Parathyroid adenoma (tissue), 2 donors: ENCODE measurements at regions not wholly inside any gene's neighbourhood (a gene's known extent, or its start where the extent isn't known, plus 50 kb on each side); places are given as distances from the start of the nearest gene placed in this dataset.
"Not testable (repeated sequence)": the region's sequence is repeated elsewhere in the genome, so short reads cannot be mapped to it uniquely, and the experiment has no call there.

Source experiments
- H2AFZ ChIP-seq: fragments of 300-600 bp; sonication (generic); one replicate; pipeline ENCODE4 v1.7.0; 2017; ENCODE audit warnings: antibody characterized with exemption, mild to moderate bottlenecking
- H3K27ac ChIP-seq: fragments of 300-600 bp; sonication (generic); one replicate; pipeline ENCODE4 v1.7.0; 2017
- H3K27me3 ChIP-seq: fragments of 300-600 bp; sonication (generic); one replicate; pipeline ENCODE4 v1.7.0; 2017; ENCODE audit warnings: low read length; ENCODE audit not compliant: control insufficient read depth, insufficient read depth
- H3K36me3 ChIP-seq: fragments of 300-600 bp; sonication (generic); one replicate; pipeline ENCODE4 v1.7.0; 2017; ENCODE audit warnings: low read length; ENCODE audit not compliant: control insufficient read depth, insufficient read depth
- H3K4me1 ChIP-seq: fragments of 300-600 bp; sonication (generic); one replicate; pipeline ENCODE4 v1.7.0; 2017; ENCODE audit warnings: control low read depth
- H3K4me2 ChIP-seq: fragments of 300-600 bp; sonication (generic); one replicate; pipeline ENCODE4 v1.7.0; 2017; ENCODE audit warnings: low read length
- H3K4me3 ChIP-seq: fragments of 300-600 bp; sonication (generic); one replicate; pipeline ENCODE4 v1.7.0; 2017; ENCODE audit warnings: low read depth, low read length
- H3K79me2 ChIP-seq: fragments of 300-600 bp; sonication (generic); one replicate; pipeline ENCODE4 v1.7.0; 2017; ENCODE audit warnings: control low read depth
- H3K9ac ChIP-seq: fragments of 300-600 bp; sonication (generic); one replicate; pipeline ENCODE4 v1.7.0; 2017; ENCODE audit warnings: mild to moderate bottlenecking
- H3K9me3 ChIP-seq: fragments of 300-600 bp; sonication (generic); one replicate; pipeline ENCODE4 v1.7.0; 2017; ENCODE audit warnings: low read length; ENCODE audit not compliant: control insufficient read depth
- CTCF ChIP-seq: fragments of 300-600 bp; sonication (generic); IDR thresholded peaks from one replicate; pipeline ENCODE4 v1.7.0; 2017; ENCODE audit warnings: antibody characterized with exemption, mild to moderate bottlenecking
- donor health status: primary hyperparathyroidism.

GRCh38 chr4:148632476-148632875 lies 190.3 kb upstream of the NR3C2 start:
- H3K4me1 ChIP-seq = no peaks in the 10 kb centered on the region
- H3K4me2 ChIP-seq = no peak overlapping the region
- H3K79me2 ChIP-seq = no peaks in the 10 kb centered on the region
- H3K36me3 ChIP-seq = no peaks in the 10 kb centered on the region
- H3K27me3 ChIP-seq = no peaks in the 10 kb centered on the region
- no peak overlapping the region for H3K27ac ChIP-seq
- no peak overlapping the region for H2AFZ ChIP-seq
- no peak for TF ChIP-seq CTCF
- H3K9ac ChIP-seq = no peak overlapping the region
- H3K9me3 ChIP-seq = no peaks in the 10 kb centered on the region
- H3K4me3 ChIP-seq = no peak overlapping the region

GRCh38 chr4:148630051-148630450 lies 187.8 kb upstream of the NR3C2 start:
- Histone ChIP-seq H3K4me3 (no peak overlapping the region), H2AFZ (no peak overlapping the region), H3K36me3 (no peaks in the 10 kb centered on the region), H3K9ac (no peak overlapping the region), H3K9me3 (no peaks in the 10 kb centered on the region), H3K4me2 (no peak overlapping the region), H3K27me3 (no peaks in the 10 kb centered on the region), H3K4me1 (no peaks in the 10 kb centered on the region), H3K79me2 (no peaks in the 10 kb centered on the region), H3K27ac (no peak overlapping the region)
- TF ChIP-seq CTCF = no peak

- H3K4me3 ChIP-seq = no peak overlapping the region
- H3K4me2 ChIP-seq = no peak overlapping the region
- no peak overlapping the region for H3K27ac ChIP-seq
- H2AFZ ChIP-seq = no peak overlapping the region
- H3K27me3 ChIP-seq = no peaks in the 10 kb centered on the region
- no peak for TF ChIP-seq CTCF
- no peak overlapping the region for H3K9ac ChIP-seq
- H3K79me2 ChIP-seq = no peaks in the 10 kb centered on the region
- no peaks in the 10 kb centered on the region for H3K36me3 ChIP-seq
- H3K9me3 ChIP-seq = no peaks in the 10 kb centered on the region
- H3K4me1 ChIP-seq = no peaks in the 10 kb centered on the region
Observed at GRCh38 chr4:148618856-148619255, 176.6 kb upstream of the NR3C2 start.

- no peak for TF ChIP-seq CTCF
- Histone ChIP-seq H3K27me3 (no peaks in the 10 kb centered on the region), H3K9me3 (no peaks in the 10 kb centered on the region)
Observed at GRCh38 chr4:148608968-148609367, 166.8 kb upstream of the NR3C2 start.

GRCh38 chr4:148598418-148599207 lies 156.4 kb upstream of the NR3C2 start:
- H3K4me3 ChIP-seq, H3K4me1 ChIP-seq, H3K4me2 ChIP-seq, H3K27ac ChIP-seq, H3K79me2 ChIP-seq, H3K9ac ChIP-seq, H2AFZ ChIP-seq, H3K36me3 ChIP-seq, H3K9me3 ChIP-seq, H3K27me3 ChIP-seq: not testable (repeated sequence)

More at GRCh38 chr4:148608968-148609367, 166.8 kb upstream of the NR3C2 start:
- Histone ChIP-seq H3K9ac (no peak overlapping the region), H2AFZ (no peak overlapping the region), H3K4me3 (no peak overlapping the region), H3K4me1 (no peaks in the 10 kb centered on the region), H3K79me2 (no peaks in the 10 kb centered on the region), H3K4me2 (no peak overlapping the region), H3K27ac (no peak overlapping the region), H3K36me3 (no peaks in the 10 kb centered on the region)
